H9 (cell line): ENCODE measurements at regions not wholly inside any gene's neighbourhood (a gene's known extent, or its start where the extent isn't known, plus 50 kb on each side); places are given as distances from the start of the nearest gene placed in this dataset.

Experiments used
- DNase-seq: peaks from one replicate; pipeline ENCODE4 v3.0.0-alpha.2; 2017
- H2AFZ ChIP-seq: one replicate; pipeline ENCODE4 v1.6.1; 2013; ENCODE audit warnings: mild to moderate bottlenecking, low read length, control low read depth, moderate library complexity
- H2AK5ac ChIP-seq: 2 replicates; pipeline ENCODE4 v1.6.1; 2013; ENCODE audit warnings: low read length, control low read depth, mixed read lengths; ENCODE audit not compliant: insufficient read length
- H2BK120ac ChIP-seq: one replicate; pipeline ENCODE4 v1.6.1; 2013; ENCODE audit warnings: low read depth, mild to moderate bottlenecking, low read length, control low read depth, inconsistent platforms; ENCODE audit not compliant: poor library complexity, severe bottlenecking
- H2BK12ac ChIP-seq: 2 replicates; pipeline ENCODE4 v1.6.1; 2013; ENCODE audit warnings: low read length, control low read depth, mixed read lengths, low read depth; ENCODE audit not compliant: insufficient read length
- H2BK15ac ChIP-seq: 2 replicates; pipeline ENCODE4 v1.6.1; 2013; ENCODE audit warnings: low read depth, low read length, control low read depth
- H2BK20ac ChIP-seq: one replicate; pipeline ENCODE4 v1.6.1; 2013; ENCODE audit warnings: low read depth, mild to moderate bottlenecking, low read length, control low read depth, inconsistent platforms; ENCODE audit not compliant: poor library complexity, severe bottlenecking
- H2BK5ac ChIP-seq: 2 replicates; pipeline ENCODE4 v1.6.1; 2013; ENCODE audit warnings: low read length, control low read depth, mixed read lengths; ENCODE audit not compliant: insufficient read length
- H3K14ac ChIP-seq: 2 replicates; pipeline ENCODE4 v1.6.1; 2013; ENCODE audit warnings: low read length, control low read depth; ENCODE audit not compliant: insufficient read depth
- H3K18ac ChIP-seq: 2 replicates; pipeline ENCODE4 v1.6.1; 2013; ENCODE audit warnings: low read depth, mild to moderate bottlenecking, mixed read lengths, low read length, control low read depth; ENCODE audit not compliant: insufficient read length
- H3K23ac ChIP-seq: 2 replicates; pipeline ENCODE4 v1.6.1; 2013; ENCODE audit warnings: low read length, control low read depth, mixed read lengths, low read depth; ENCODE audit not compliant: insufficient read length
- H3K23me2 ChIP-seq: 2 replicates; pipeline ENCODE4 v1.6.1; 2013; ENCODE audit warnings: low read depth, mild to moderate bottlenecking, mixed read lengths, low read length, control low read depth; ENCODE audit not compliant: insufficient read length, poor library complexity, severe bottlenecking
- H3K27ac ChIP-seq: 2 replicates; pipeline ENCODE4 v1.5.1; 2013; ENCODE audit warnings: low read length, control low read depth, mixed read lengths, low read depth; ENCODE audit not compliant: insufficient read length
- H3K27me3 ChIP-seq: 2 replicates; pipeline ENCODE4 v1.6.1; 2013; ENCODE audit warnings: low read length, control low read depth, inconsistent platforms; ENCODE audit not compliant: insufficient read depth
- H3K4ac ChIP-seq: 2 replicates; pipeline ENCODE4 v1.6.1; 2013; ENCODE audit warnings: low read depth, mild to moderate bottlenecking, control low read depth, inconsistent platforms, low read length, moderate library complexity
- H3K4me1 ChIP-seq: 2 replicates; pipeline ENCODE4 v1.6.1; 2013; ENCODE audit warnings: low read length, control low read depth, inconsistent platforms; ENCODE audit not compliant: insufficient read depth
- H3K4me2 ChIP-seq: 2 replicates; pipeline ENCODE4 v1.6.1; 2013; ENCODE audit warnings: low read length, control low read depth, mixed read lengths; ENCODE audit not compliant: insufficient read length, insufficient read depth
- H3K56ac ChIP-seq: 2 replicates; pipeline ENCODE4 v1.6.1; 2013; ENCODE audit warnings: low read depth, mild to moderate bottlenecking, mixed read lengths, low read length, control low read depth; ENCODE audit not compliant: insufficient read length
- H3K79me1 ChIP-seq: 2 replicates; pipeline ENCODE4 v1.6.1; 2013; ENCODE audit warnings: low read depth, mild to moderate bottlenecking, moderate library complexity, low read length, control low read depth, inconsistent platforms; ENCODE audit not compliant: insufficient read depth, poor library complexity, severe bottlenecking
- H3K79me2 ChIP-seq: 2 replicates; pipeline ENCODE4 v1.6.1; 2013; ENCODE audit warnings: low read length, control low read depth, inconsistent platforms; ENCODE audit not compliant: insufficient read depth
- H3K9ac ChIP-seq: 2 replicates; pipeline ENCODE4 v1.6.1; 2013; ENCODE audit warnings: low read length, control low read depth, mixed read lengths; ENCODE audit not compliant: insufficient read length; ENCODE audit errors: extremely low read depth
- H3K9me3 ChIP-seq: one replicate; pipeline ENCODE4 v1.6.1; 2013; ENCODE audit warnings: low read depth, low read length, inconsistent platforms; ENCODE audit not compliant: control insufficient read depth
- H3T11ph ChIP-seq: one replicate; pipeline ENCODE4 v1.6.1; 2013; ENCODE audit warnings: mild to moderate bottlenecking, low read length, control low read depth, inconsistent platforms
- H4K20me1 ChIP-seq: one replicate; pipeline ENCODE4 v1.6.1; 2013; ENCODE audit not compliant: control insufficient read depth, insufficient read length, insufficient read depth
- H4K5ac ChIP-seq: 2 replicates; pipeline ENCODE4 v1.6.1; 2013; ENCODE audit warnings: low read depth, mild to moderate bottlenecking, mixed read lengths, low read length, control low read depth; ENCODE audit not compliant: insufficient read length
- H4K8ac ChIP-seq: replicated peaks from 2 replicates; pipeline ENCODE4 v1.6.1; 2013; ENCODE audit warnings: low read length, control low read depth, mixed read lengths, low read depth; ENCODE audit not compliant: insufficient read length
- H4K91ac ChIP-seq: 2 replicates; pipeline ENCODE4 v1.6.1; 2013; ENCODE audit warnings: low read depth, mild to moderate bottlenecking, moderate library complexity, mixed read lengths, low read length, control low read depth; ENCODE audit not compliant: insufficient read length
- H3K27ac Mint-ChIP-seq, 3 experiments: 2 replicates in 2 of 3; 3 replicates in 1 of 3; pipeline ENCODE4 v1.8.0; 2020 to 2021; ENCODE audit warnings: mixed read lengths in 3 of 3, mild to moderate bottlenecking in 1 of 3, moderate library complexity in 1 of 3
- H3K27me3 Mint-ChIP-seq: 2 replicates; pipeline ENCODE4 v1.8.0; 2021; ENCODE audit warnings: low read depth, mild to moderate bottlenecking, moderate library complexity, mixed read lengths
- H3K36me3 Mint-ChIP-seq, 3 experiments: 2 replicates in 2 of 3; 3 replicates in 1 of 3; pipeline ENCODE4 v1.8.0; 2020 to 2021; ENCODE audit warnings: low read depth in 3 of 3, mixed read lengths in 3 of 3; ENCODE audit not compliant: insufficient read depth in 1 of 3
- H3K4me1 Mint-ChIP-seq, 2 experiments: 2 replicates each; pipeline ENCODE4 v1.8.0; 2020; ENCODE audit warnings: mixed read lengths in 2 of 2
- H3K4me3 Mint-ChIP-seq, 2 experiments: 2 replicates in 1 of 2; 3 replicates in 1 of 2; pipeline ENCODE4 v1.8.0; 2020 to 2021; ENCODE audit warnings: mild to moderate bottlenecking in 2 of 2, mixed read lengths in 2 of 2, moderate library complexity in 1 of 2
- H3K9me3 Mint-ChIP-seq, 2 experiments: 2 replicates in 1 of 2; 3 replicates in 1 of 2; pipeline ENCODE4 v1.8.0; 2020; ENCODE audit warnings: mild to moderate bottlenecking in 2 of 2, mixed read lengths in 2 of 2, moderate library complexity in 1 of 2
- CTCF ChIP-seq: fragments of 200-600 bp; sonication (generic); conservative IDR thresholded peaks from 3 replicates; pipeline ENCODE4 v1.8.0; 2021; ENCODE audit warnings: antibody characterized with exemption, mild to moderate bottlenecking
- WGBS: extraction: QIAGEN DNeasy Blood & Tissue Kit; methylation state at CpG from one replicate; pipeline ENCODE4 v1.1.7; 2013; ENCODE audit warnings: missing lambda C conversion rate, low lambda C conversion rate, mixed read lengths; ENCODE audit not compliant: insufficient read length; ENCODE audit errors: extremely low coverage; 5-methylcytosine and 5-hydroxymethylcytosine counted together

- Histone ChIP-seq H3K79me2 (no peaks in the 10 kb centered on the region), H3K27ac (no peak overlapping the region), H4K5ac (no peak overlapping the region), H3K56ac (no peak overlapping the region), H3K14ac (no peak overlapping the region), H4K91ac (no peak overlapping the region), H3K27me3 (no peaks in the 10 kb centered on the region), H3K23me2 (no peaks in the 10 kb centered on the region), H3K4me1 (no peaks in the 10 kb centered on the region), H2BK120ac (no peak overlapping the region), H2BK20ac (no peak overlapping the region), H2BK15ac (no peak overlapping the region), H2AK5ac (no peak overlapping the region), H3K79me1 (no peaks in the 10 kb centered on the region), H3K9me3 (no peaks in the 10 kb centered on the region), H3K23ac (no peak overlapping the region), H4K20me1 (no peaks in the 10 kb centered on the region), H3T11ph (no peak overlapping the region), H3K18ac (no peak overlapping the region), H3K4ac (no peak overlapping the region), H3K4me2 (no peak overlapping the region), H3K9ac (no peak overlapping the region), H2AFZ (no peak overlapping the region), H2BK12ac (no peak overlapping the region), H2BK5ac (no peak overlapping the region), H4K8ac (no peak overlapping the region)
- no peak overlapping the region for H3K27ac Mint-ChIP-seq
- no peak overlapping the region for H3K4me3 Mint-ChIP-seq
- H3K9me3 Mint-ChIP-seq: no peaks in the 10 kb centered on the region
- H3K36me3 Mint-ChIP-seq: no peaks in the 10 kb centered on the region
- H3K4me1 Mint-ChIP-seq: no peaks in the 10 kb centered on the region
- DNase-seq: no peak
- no CpG with 5 or more reads among the region's 2 CpGs for WGBS
- no peak for TF ChIP-seq CTCF
- no peaks in the 10 kb centered on the region for H3K27me3 Mint-ChIP-seq
Observed at GRCh38 chr11:91163619-91164451, 941.0 kb upstream of the CHORDC1 start.
